Activated CD8-positive, alpha-beta T cell treated with anti-CD3 and anti-CD28 coated beads for 36 hours (primary cell): ENCODE measurements at regions not wholly inside any gene's neighbourhood (a gene's known extent, or its start where the extent isn't known, plus 50 kb on each side); places are given as distances from the start of the nearest gene placed in this dataset.

Source experiments
- ATAC-seq: fragments of 200-7000 bp; cut with Tn5 transposase; one replicate; pipeline ENCODE4 v1.10.0; 2021; ENCODE audit warnings: mild to moderate bottlenecking, moderate library complexity
- CTCF ChIA-PET: fragments of 350-600 bp; sonication (Branson Sonifier 250); formaldehyde crosslinking; loops from one replicate; lab custom pipeline; 2021; ENCODE audit warnings: antibody characterized with exemption; lab: Charles Lee
- POLR2A ChIA-PET: fragments of 350-600 bp; sonication (Branson Sonifier 250); formaldehyde crosslinking; loops from one replicate; lab custom pipeline; 2021; ENCODE audit warnings: antibody characterized with exemption; lab: Charles Lee
- DNase-seq: peaks from one replicate; pipeline ENCODE4 v3.0.0-alpha.2; 2020
- H3K27ac Mint-ChIP-seq: one replicate; pipeline ENCODE4 v1.8.0; 2021; ENCODE audit warnings: mild to moderate bottlenecking, mixed read lengths
- H3K27me3 Mint-ChIP-seq: one replicate; pipeline ENCODE4 v1.8.0; 2021; ENCODE audit warnings: mixed read lengths
- H3K36me3 Mint-ChIP-seq: one replicate; pipeline ENCODE4 v1.8.0; 2021; ENCODE audit warnings: low read depth, mixed read lengths
- H3K4me1 Mint-ChIP-seq: one replicate; pipeline ENCODE4 v1.8.0; 2021; ENCODE audit warnings: low read depth, mixed read lengths
- H3K4me3 Mint-ChIP-seq: one replicate; pipeline ENCODE4 v1.8.0; 2021; ENCODE audit warnings: mild to moderate bottlenecking, moderate library complexity, mixed read lengths
- H3K9me3 Mint-ChIP-seq: one replicate; pipeline ENCODE4 v1.8.0; 2021; ENCODE audit warnings: mixed read lengths
- intact Hi-C: fragments of 100-400 bp; cut with micrococcal nuclease; formaldehyde crosslinking; loops from one replicate; pipeline ENCODE4 v1.10.0; 2022
- TF ChIP-seq, protein P1 (sequence below): fragments of 200-600 bp; IDR thresholded peaks from one replicate; pipeline ENCODE4 v1.8.0; 2022; ENCODE audit warnings: antibody characterized with exemption, mild to moderate bottlenecking

DNA sequence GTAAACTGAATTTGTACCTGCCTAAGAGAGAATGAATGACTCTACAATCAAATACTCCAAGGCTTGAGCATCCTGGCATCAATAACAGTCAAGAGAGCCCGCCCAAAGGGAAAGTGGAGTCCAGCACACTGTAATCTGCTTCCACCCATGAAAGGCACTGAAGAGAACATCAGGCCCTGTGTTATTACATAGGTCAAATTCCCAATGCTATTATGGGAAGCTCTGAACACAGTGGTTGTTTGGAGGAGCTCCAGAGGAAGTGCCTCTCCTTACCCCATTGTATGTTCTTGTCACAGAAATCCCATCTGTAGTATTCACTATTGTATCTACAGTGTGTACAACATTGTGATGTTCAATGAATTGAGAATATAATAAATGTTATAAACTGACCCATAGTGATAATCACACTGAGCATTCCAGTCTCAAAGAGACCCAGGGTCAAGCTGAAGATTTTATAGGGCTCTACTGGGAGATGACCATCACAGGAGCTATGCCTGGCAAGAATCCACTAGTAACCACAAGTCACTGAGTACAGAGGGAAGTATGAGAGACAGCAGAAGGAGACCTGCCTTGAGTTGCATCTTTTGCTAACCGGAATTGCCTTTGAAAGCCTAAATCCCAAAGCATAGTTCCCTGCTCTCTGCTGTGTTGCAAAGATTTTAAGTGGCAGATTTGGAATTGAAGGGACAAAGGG, 446.7 kb downstream of the GJA1 start:
- no peak overlapping the region for H3K4me3 Mint-ChIP-seq
- no peaks in the 10 kb centered on the region for H3K27me3 Mint-ChIP-seq
- TF ChIP-seq, protein P1, sequence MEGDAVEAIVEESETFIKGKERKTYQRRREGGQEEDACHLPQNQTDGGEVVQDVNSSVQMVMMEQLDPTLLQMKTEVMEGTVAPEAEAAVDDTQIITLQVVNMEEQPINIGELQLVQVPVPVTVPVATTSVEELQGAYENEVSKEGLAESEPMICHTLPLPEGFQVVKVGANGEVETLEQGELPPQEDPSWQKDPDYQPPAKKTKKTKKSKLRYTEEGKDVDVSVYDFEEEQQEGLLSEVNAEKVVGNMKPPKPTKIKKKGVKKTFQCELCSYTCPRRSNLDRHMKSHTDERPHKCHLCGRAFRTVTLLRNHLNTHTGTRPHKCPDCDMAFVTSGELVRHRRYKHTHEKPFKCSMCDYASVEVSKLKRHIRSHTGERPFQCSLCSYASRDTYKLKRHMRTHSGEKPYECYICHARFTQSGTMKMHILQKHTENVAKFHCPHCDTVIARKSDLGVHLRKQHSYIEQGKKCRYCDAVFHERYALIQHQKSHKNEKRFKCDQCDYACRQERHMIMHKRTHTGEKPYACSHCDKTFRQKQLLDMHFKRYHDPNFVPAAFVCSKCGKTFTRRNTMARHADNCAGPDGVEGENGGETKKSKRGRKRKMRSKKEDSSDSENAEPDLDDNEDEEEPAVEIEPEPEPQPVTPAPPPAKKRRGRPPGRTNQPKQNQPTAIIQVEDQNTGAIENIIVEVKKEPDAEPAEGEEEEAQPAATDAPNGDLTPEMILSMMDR, result no peak
- H3K9me3 Mint-ChIP-seq, result no peaks in the 10 kb centered on the region
- no peak for DNase-seq
- ATAC-seq, result no peak
- POLR2A ChIA-PET, result no interaction called here
- H3K4me1 Mint-ChIP-seq, result no peaks in the 10 kb centered on the region
- CTCF ChIA-PET, result no interaction called here
- no peaks in the 10 kb centered on the region for H3K36me3 Mint-ChIP-seq
- H3K27ac Mint-ChIP-seq, result no peak overlapping the region
- intact Hi-C loops, result no loop called here

DNA sequence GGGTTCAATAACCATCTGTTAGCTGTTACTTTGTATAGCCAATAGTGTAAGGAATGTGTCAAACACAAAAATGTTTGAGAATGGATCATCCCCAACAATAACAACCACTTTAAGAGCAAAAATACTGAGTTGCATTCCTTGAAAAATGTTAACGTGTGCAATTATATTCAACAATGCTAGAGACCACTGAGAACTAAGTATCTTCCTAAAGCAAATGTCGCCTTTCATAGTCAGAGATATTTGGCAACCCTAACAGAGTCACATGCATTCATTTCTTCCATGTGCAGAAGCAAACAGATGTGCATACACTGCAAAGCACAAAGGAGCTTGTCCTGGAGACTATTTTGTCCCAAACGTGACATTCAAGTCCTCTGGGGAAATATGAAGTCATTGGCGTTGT, 448.6 kb downstream of the GJA1 start:
- POLR2A ChIA-PET, result no interaction called here
- Mint-ChIP-seq H3K4me3 (no peak overlapping the region), H3K4me1 (no peaks in the 10 kb centered on the region)

DNA sequence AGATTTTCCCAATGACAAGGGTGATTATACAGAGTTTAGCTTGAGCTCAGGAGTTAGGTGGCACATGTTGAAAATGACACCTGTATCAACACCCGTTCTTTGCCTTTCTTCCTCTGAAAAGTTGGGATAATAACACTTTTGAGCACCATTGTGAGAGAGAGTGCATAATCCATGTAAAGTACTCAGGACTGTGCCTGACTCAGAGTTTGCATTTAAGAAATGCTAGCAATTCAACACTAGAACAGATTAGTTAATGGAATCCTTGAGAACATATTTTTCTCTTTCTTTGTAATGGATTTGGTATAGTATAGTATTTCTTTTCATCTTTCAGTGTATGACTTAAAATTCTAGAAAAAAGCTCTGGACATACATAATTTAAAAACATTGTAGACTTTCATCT, 449.2 kb downstream of the GJA1 start:
- Mint-ChIP-seq H3K27ac (no peak overlapping the region), H3K4me1 (no peaks in the 10 kb centered on the region), H3K27me3 (no peaks in the 10 kb centered on the region), H3K36me3 (no peaks in the 10 kb centered on the region), H3K9me3 (no peaks in the 10 kb centered on the region), H3K4me3 (no peak overlapping the region)
- ChIA-PET POLR2A (no interaction called here), CTCF (no interaction called here)
- TF ChIP-seq, protein P1, result no peak
- ATAC-seq (no peak), DNase-seq (no peak)
- intact Hi-C loops, result no loop called here

More for the DNA sequence above, 448.6 kb downstream of the GJA1 start:
- H3K27me3 Mint-ChIP-seq, result no peaks in the 10 kb centered on the region
- intact Hi-C loops, result no loop called here
- CTCF ChIA-PET, result no interaction called here
- ATAC-seq, result no peak
- TF ChIP-seq, protein P1, result no peak
- no peaks in the 10 kb centered on the region for H3K9me3 Mint-ChIP-seq
- no peak for DNase-seq
- H3K27ac Mint-ChIP-seq, result no peak overlapping the region
- no peaks in the 10 kb centered on the region for H3K36me3 Mint-ChIP-seq

DNA sequence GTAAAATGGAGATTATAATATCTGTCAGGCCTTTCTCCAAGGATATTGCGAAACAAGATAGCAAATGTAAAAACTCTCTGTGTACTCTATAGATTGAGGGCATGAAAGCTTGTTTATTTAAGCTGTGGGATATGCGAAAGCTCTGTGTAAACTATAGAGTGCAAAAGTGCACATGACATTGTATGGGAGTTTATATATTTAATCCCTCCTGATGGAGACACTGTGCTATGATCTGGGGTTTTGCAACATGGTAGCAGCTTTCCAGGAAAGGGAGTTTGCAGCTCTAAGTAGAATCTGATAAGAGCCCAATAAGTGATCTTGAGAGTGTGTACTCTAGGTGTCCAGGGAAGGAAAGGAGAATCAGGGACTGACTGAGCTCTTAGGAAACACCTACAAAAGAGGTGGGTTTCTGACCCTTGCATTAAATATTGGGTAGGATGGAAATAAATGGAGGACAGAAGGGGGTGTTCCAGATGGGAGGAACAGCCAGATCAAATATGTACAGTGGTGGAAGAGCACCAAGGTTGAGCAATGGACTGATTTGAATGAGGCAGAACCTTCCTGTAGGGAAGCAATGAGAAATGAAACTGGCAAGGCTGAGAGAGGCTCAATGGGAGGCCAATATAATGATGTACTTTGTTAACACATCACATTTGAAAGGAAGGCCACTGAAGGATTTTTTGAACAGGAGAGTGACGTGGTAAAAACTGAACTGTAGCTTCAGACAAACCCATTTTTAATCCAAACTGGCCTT, 450.1 kb downstream of the GJA1 start:
- Mint-ChIP-seq H3K9me3 (no peaks in the 10 kb centered on the region), H3K4me3 (no peak overlapping the region), H3K27ac (no peak overlapping the region), H3K36me3 (no peaks in the 10 kb centered on the region), H3K4me1 (no peaks in the 10 kb centered on the region), H3K27me3 (no peaks in the 10 kb centered on the region)
- TF ChIP-seq, protein P1, result no peak
- ChIA-PET POLR2A (no interaction called here), CTCF (no interaction called here)
- no peak for DNase-seq
- intact Hi-C loops, result no loop called here
- no peak for ATAC-seq

DNA sequence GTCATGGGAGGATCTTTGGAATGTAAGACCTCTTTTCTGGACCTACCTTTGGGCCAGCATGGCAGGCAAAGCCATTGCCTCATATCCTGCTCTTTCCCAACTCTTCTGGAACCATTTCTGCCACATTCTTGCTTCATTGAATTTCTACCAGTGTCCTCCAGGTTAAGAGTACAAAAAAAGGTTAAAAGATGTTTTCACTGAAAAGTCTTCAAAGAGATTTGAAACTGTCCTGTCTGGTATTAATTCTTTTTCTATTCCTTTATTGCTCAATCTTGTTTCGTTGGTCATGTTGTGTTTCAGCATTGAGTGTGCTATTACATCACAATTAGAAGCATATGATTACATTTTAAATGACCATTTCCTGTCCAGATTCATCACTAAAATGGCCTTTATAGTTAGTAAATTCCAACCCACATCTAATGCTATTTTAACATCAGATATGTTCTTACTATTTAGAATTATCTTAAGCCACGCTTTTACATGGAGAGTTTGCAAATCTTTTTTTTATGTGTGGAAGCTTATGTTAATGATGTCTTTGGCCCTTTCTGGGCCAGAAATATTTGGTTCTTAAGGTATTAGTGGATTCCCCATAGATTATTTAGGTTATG, 450.9 kb downstream of the GJA1 start:
- no peak overlapping the region for H3K27ac Mint-ChIP-seq
- no peaks in the 10 kb centered on the region for H3K27me3 Mint-ChIP-seq
- H3K9me3 Mint-ChIP-seq, result no peaks in the 10 kb centered on the region
- no peaks in the 10 kb centered on the region for H3K4me1 Mint-ChIP-seq
- ChIA-PET POLR2A (no interaction called here), CTCF (no interaction called here)
- intact Hi-C loops, result no loop called here
- no peak for DNase-seq
- TF ChIP-seq, protein P1, result no peak
- no peaks in the 10 kb centered on the region for H3K36me3 Mint-ChIP-seq
- no peak for ATAC-seq
- no peak overlapping the region for H3K4me3 Mint-ChIP-seq
